Left hindlimb (tissue), 1 donor: ENCODE measurements at regions not wholly inside any gene's neighbourhood (a gene's known extent, or its start where the extent isn't known, plus 50 kb on each side); places are given as distances from the start of the nearest gene placed in this dataset.
A peak's percentile ranks its signal among the peaks of the same experiment; 100 is the strongest.

Source experiments
- DNase-seq: peaks from one replicate; pipeline ENCODE4 v3.0.0-alpha.2; 2018

DNA sequence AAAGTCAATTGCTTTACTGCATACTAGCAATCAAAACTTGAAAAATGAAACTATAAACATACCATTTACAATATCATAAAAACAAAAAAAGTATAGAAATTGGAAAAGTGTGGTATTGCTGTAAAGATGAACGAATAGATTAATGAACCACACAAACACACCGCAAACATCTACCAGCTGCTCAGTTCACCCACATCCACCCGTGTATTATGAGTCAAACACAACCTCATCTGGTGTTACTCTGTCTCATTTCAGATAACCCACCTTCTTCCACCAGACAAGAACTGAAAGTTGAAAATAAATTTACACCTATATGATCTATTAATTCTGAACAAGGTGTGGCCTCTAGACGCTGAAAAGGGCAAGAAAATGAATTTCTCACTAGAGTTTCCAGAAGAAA is 53.3 kb downstream of the BLID start:
- DNase-seq = no peak

DNA sequence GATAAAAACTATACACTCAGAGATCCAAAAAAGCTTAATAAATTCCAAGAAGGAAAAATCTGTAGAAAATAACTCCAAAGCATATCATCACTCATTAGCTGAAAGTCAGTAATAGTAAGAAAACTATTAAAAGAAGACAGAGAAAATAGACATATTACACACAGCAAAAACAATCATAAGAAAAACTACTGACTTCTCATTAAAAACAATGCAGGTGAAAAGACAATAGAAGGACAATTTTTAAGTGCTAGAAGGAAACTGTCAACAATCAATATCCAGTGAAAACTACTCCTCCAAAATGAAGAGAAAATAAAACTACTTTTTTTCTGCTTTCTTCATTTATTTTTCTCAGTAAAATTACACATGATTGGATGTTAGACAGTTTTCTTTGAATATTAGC is 56.5 kb downstream of the BLID start:
- DNase-seq = no peak

DNA sequence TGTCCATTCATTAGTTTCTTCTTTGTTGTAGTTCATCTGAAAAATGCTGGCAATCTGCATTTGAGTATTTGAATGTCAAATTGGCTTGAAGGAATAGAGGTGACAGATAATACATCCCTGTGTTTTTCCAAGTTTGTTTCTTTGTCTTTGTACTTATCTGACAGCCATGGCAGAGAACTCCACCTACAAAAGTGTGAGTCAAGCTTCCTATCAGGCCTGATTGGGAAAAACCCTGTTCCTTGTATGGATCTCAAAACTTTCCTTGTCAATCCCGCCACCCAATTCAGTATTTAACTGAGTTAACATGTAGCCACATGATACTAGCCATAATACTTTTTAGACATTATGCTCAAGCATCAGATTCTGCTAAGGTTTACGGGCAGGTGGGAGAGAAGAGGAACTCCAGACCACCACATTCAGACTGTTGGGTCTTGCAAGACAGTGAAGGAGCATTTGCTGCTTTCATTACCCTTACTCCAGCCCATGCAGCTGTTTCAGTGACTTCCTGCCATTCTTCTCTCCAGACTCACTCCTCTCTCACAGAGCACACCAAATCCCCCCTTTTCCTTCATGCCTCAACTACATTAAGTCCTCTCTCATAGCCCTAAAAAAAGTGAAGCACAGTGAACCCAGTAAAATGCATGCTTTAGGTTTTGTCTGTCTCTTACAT is 65.9 kb downstream of the BLID start:
- DNase-seq = no peak

DNA sequence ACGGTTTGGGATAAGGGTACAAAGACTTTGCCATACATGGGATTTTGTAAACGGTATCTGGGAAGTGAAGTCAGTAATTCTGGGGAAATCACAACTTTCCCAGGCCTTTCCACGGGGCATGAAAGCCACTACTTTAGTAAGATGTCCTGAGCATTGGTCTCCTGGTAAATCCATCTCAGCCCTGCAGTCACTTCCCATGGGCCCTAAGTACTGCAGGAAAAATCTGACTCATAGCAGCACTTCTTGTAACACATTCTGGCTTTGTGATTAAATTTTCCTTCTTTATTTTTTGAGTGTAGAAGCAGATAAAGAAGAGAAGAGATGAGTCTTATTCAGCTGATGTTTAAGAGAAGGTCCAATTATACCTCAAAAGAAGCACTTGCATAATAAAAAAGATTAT is 67.6 kb downstream of the BLID start:
- no peak for DNase-seq

DNA sequence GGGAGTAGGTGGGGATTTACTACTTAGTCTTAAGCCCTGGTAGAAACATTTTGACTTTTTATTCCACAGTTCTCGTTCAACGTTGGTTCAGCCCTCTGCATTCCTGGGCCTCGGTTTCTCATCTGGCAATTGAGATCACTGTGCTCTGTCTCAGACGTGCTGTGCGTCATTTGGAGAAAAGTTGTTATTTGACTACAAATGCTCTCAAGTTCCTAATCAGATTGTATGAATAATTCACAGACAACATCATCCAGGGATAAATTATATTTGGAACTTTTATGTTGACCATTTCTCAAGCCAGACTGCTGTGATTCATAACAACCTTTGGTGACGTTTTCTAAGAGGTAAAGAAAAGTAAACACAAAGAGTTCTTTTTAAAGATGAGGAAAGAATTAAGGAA is 69.2 kb downstream of the BLID start:
- no peak for DNase-seq

DNA sequence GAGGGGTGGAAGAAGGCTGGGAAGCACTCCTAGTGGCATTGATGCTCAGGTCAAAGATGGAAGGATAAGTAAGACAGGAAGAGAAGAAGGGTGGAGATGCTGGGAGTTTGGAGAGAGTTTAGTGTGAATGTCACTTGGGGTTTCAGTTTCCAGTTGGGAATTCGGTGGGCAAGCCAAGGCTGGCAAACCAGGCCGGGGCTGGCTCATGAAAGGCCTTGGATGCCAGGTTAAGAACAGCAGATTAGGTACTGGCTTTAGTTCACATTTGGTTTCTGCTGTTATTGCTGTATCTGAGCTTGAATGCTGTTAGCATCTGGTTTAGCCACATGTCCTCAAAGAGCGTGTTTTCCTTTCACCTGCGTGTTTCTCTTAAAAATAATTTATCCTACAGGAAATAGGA is 69.6 kb downstream of the BLID start:
- no peak for DNase-seq

DNA sequence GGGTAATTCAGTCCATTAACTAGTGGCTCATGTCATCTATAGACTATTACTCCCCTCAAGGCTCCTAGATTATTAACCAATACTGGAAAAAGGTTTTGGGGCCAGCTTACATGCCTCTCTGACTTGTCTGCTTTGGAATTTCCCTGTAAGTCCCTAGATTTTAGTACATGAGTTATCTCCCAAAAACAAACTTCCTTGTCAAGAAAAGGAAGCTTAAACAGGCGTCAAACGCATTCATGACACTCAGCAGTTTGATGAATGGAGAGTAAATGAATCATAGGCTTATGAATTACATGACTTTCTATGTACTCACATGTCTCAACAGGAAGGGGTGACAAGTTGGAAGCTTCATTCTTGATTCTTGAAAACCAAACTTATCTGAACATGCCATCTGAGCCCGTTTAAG is 70.8 kb downstream of the BLID start:
- DNase-seq = no peak

DNA sequence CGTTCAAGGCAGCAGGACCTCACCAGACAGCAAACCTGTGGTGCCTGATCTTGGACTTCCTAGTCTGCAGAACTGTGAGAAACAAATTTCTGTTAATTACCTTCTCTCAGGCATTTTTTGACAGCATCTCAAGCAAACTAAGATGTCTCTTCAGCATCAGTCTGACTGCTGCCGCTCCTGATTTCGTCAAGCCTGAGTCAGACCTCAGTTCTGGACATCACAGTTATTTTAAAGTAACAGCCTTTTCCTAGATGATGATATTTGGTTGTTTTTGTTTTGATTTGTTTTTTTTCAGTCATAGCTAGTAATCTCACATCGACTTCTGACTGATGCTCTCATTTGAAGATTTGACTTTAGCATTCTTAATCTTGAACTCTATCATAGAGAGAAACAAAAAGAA is 71.9 kb downstream of the BLID start:
- no peak for DNase-seq

DNA sequence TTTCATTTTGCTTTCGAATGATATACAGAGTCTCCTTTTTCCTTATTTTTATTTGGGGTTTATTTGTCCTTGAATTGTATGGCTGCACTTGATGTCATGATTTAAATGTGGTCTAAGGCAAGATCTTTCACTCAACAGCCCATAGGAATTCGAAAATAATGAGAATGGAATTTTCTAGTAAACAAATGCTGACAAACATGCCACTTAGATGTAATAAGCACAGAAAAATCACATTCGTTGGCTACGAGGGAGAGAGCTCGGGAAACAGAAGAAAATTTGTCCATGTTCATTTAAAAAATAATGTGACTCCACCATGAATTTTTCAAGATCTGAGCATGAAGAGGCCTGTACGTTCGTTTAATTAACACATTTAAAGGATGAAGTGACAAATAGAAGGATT is 73.0 kb downstream of the BLID start:
- DNase-seq = no peak

DNA sequence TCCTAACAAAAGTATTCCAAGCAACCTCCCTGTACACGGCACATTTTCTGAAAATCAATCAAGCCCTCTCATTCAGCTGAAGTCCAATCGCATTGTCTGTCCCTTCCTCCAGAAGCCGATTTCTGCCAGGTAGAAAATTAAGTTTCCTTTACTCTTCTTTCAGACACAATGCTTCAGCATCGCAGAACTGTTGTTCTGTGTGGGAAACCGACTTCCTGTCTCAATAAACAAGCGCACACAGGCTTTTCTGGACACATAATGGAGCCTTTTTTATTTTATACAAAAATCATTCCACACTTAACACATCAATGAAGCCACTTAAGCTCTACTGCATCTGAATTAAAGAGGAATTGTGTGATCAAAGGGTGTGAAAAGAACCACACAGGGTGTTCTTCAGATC is 75.6 kb downstream of the BLID start:
- DNase-seq = no peak

DNA sequence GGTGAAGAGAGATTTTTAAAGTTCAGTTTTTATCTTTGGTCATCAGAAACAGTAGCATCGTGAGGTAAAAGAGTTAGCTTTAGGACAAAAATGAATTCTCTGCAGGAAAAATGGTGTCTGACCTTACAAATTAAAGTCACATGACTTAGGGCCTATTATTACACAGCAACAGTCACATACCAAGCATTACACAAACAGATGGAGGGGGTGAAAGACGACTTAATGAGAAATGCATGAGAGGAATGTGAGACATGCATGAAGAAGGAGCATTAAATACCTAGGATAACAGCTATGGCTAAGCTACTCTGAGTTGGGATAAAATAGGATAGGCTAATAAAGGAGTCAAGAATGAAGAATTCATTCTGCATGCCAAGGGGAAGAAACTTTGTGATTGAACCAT is 77.5 kb downstream of the BLID start:
- DNase-seq = no peak

DNA sequence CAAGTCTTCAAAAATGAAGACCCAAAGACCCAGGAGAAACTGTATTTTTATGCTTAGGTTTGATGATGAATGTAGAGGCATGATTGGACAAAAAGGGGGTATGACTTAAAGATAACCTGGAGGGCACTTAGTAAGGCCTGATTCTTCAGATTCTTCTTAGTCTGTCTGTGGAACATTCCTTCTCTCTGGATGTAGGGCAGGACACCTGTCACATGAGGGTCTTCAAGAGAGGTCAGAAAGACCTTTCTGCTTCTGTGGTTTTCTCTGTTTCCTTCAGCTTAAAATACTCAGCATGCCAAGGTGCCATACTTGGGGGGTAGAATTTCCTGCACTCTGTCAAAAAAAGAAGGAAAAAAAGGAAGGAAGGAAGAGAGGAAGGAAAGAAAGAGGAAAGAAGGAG is 78.1 kb downstream of the BLID start:
- DNase-seq = no peak

DNA sequence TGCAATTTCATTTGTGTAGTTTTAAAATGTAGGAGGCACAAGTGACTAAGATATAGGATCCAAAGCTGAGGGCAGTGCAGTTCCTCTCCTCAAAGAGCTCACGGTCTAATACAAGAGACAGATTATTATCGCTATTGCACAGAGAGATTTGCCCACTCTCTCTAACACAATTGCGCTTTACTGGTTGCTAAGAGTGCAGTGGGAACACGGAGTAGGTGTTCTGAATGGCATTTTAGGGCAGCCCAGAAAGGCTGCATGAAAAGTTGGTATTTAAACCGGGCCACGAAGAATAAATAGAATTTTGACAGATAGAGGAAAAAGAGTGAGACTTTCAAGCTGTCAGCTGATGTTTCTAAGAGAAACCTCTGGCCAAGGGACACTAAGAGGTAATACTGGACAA is 79.5 kb downstream of the BLID start:
- no peak for DNase-seq

DNA sequence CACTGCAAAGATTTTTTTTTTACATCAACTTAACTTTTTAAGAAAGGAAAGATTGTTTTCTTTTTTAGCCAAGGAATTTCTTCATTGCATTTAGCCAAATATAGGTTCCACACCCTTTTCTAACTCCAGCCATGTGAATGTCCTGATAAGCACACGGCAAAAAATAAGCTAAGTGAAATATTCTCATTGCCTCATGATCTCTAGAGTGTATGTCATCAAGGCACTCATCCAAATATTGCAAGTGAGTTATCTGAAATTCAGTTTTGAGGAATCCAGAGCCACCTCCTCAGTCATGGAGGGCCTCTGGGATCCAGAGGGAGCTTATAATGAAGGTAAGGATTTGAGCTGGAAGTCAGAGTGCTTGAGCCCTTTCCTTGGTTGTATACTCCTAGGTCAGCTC is 80.0 kb downstream of the BLID start:
- DNase-seq = no peak

DNA sequence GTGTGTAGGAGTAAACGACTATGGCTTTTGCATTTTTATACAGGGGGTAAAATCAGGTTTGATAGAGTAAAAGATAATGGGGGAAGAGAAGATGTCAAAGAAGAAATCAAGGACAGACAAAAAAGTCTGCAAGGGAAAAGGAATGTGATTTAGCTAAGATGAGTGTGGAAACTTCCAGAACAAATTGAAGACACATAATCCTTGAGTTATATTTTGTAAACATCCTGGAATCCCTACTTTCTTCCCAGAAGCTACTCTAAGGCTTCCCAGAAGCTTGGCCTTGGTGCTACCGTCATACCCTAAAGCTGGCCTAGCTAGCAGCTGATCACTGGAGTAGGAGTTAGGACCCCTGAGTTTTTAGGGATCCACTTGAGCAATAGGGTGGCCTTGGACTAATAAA is 82.4 kb downstream of the BLID start:
- DNase-seq = no peak

DNA sequence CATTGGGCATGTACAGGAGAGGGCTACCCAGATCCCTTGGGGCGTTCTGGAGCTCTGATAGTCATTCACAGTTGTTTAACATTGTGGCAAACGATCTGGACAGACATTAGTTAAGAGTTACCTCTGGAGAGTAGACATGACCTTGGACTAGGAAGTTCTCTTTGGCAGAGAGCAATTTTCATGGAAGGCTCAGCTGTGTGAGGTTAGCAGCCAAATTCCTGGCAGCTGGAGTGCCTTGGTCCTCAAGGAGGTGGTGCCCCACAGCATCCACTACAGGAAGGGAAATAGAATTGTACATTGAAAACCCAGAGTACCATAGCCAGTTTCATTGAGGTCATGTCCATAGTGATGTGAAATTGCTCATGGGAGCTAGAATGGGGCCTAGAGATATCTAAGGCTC is 82.8 kb downstream of the BLID start:
- DNase-seq = no peak

DNA sequence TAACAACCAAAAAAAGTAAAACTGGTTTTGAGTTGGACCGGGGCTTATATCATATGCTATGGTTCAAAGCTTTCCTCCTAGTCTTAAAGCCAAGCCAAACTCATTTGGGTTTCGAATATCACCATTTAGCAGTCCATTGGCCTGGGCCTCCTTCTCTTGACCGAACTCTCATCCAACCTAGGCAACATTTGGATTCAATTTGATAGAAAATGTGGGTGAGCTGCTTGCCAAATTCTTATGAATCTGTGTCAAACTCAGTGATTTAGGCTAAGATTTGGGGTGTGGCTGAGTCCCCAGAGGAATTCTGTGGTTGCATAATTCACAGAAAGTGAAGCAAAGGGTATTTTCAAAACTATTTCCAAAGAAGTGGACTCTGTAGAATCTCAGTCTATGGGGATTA is 83.7 kb downstream of the BLID start:
- no peak for DNase-seq

DNA sequence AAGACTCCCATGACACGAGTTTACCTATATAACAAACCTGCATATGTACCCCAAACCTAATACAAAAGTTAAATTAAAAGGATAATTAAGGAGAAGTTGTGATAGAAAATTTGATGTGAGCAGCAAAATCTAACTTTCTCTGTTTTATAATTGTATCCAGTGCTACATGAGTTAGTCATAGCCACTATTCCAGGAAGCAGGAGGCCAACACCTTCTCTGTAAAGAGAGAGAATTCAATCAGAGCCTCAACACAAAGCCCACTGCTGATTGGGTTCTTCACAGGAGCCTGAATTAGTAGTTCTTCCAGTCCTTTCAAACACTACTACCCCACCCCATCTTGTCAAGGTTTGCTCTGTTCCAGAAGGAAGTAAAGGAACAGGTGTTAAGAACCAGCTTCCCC is 84.2 kb downstream of the BLID start:
- DNase-seq = no peak

DNA sequence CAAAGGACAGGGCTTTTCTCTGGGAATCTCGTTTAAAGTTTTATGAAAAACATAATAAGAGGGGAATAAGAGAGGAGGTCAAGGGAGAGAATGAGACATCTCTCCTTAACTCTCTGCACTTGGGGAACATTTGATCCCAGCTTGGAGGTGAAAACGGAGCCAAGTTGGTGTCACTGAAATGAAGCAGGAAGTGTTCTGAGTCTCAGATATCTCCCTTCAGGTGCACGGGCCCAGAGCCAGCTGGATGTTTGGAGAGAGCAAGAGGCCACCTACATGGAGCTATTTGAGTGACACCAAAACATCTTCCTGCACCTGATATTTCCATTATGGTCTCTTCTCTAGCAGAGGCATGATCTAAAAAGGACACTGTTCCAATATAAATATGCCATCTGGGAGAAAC is 85.7 kb downstream of the BLID start:
- peak; percentile 38 for DNase-seq

DNA sequence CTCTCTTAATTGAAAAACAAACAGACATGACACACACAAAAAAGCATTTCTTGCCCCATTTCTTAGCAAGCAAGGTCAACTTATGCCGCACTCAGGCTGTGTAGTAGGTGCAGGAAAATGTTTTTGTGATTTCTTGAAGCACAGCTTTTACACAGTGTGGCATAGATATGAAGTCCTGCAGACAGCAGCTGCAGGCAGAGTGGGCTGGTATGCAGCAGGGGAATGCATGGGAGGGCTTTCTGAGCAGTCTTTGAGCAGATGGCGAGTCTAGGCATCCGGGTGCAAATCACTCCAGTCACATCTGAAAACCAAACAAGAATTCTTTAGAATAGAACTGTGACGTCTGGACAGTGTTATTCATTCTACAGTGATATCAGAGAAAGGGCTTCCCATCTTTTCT is 87.5 kb downstream of the BLID start:
- DNase-seq = peak; percentile 42

DNA sequence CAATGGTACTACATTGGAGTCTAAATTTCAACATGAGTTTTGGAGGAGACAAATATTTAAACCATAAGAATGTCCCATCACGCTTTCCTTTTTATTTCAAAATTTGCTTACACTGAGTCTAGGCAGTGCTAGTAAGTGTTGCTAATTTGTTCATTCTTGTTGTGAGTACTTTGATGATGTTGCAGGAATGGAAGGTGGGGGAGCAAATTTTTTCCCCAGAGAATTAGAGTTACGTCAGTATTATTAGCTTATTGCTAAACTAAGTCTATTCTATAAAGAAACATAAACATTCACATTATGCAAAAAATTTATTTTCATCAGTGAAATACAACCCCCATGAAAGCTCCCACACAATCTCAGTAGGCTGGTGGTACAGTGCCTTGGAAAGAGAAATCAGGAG is 88.0 kb downstream of the BLID start:
- no peak for DNase-seq

DNA sequence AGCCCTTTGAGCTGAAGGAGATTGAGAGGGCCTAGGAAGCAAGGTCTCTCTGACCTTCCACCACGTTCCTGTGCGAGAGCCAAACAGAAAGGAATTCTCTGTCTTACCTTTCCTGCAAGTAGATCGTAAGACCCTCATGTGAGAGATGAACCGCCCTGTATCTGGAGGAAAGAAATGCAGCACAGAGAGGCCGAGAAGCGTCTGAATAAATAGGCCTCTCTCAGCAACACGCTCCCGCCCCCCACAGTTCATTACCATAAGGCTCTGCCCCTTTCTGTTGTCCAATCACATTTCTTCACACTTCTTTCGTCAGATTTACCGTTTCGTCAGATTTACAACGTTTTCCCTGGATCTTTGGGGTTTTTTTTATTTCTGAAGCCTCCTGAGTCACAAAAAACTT is 90.3 kb downstream of the BLID start:
- DNase-seq = no peak

DNA sequence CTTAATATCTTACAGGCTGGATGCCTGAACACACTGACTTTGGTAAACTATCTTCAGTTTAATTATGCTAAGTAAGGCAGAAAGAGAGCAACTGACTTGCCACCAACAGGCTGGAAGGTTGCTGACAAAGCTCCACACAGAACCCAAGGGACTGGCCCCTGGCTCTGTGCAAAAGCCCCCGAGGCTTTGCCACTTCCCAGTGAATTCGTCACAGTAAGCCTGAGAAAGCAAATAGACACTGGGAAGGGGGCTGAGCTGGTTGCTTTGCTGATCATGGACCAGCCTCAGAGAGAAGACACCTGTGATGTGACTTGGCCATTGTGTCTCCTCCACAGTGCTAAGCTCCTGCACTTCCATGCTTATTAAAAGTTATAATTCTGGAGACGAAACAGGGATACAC is 91.7 kb downstream of the BLID start:
- DNase-seq = no peak

DNA sequence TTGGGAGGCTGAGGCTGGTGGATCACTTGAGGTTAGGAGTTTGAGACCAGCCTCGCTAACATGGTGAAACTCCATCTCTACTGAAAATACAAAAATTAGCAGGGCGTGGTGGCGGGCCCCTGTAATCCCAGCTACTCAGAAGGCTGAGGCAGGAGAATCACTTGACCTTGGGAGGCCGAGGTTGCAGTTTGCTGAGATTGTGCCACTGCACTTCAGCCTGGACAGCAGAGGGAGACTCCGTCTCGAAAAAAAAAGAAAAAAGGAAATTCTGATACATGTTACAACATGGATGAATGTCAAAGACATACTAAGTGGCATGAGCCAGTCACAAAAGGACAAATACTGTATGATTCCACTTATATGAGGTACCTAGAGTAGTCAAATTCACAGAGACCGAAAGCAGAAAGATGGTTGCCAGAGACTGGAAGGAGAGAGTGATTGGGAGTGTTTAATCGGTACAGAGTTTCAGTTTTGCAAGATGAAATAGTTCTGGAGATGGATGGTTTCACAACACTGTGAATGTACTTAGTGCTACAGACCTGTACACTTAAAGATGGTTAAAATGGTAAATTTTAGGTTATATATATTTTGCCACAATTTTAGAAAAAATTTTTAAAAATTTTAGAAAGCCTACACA is 92.3 kb downstream of the BLID start:
- DNase-seq = no peak

DNA sequence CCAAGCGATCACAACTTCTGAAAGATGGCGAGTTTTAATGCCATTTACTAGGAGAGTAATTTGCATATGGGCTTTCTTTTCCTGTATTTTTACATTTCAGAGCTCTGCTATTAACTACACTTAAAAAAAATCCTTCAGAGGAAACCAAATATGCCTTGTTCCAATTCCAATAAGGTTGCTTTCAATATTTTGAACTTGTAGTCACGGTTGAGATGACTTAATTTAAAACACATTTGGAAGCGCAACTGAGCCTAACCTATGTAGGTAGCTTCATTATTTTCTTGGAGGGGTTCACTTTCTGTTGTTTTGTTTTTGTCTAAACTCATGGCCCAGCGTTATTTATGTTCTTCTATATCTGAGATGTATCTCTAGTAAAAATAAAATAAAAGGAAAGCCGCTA is 93.4 kb downstream of the BLID start:
- DNase-seq = no peak
